Sciatic nerve (tissue), 2 donors: ENCODE measurements at regions not wholly inside any gene's neighbourhood (a gene's known extent, or its start where the extent isn't known, plus 50 kb on each side); places are given as distances from the start of the nearest gene placed in this dataset.

Experiments
- ATAC-seq: fragments of 200-7000 bp; cut with Tn5 transposase; one replicate; pipeline ENCODE4 v1.9.1; 2020; ENCODE audit warnings: mild to moderate bottlenecking, moderate library complexity
- DNase-seq: peaks from one replicate; pipeline ENCODE4 v3.0.0-alpha.2; 2020; ENCODE audit warnings: low spot score
- intact Hi-C: fragments of 100-400 bp; cut with DNase I; formaldehyde crosslinking; loops from one replicate; pipeline ENCODE4 v1.14.2; 2022
- donor health status: DM: no; HTN: no; CAD: no.
- donor health status: DM: no; HTN: no; CAD: no.

DNA sequence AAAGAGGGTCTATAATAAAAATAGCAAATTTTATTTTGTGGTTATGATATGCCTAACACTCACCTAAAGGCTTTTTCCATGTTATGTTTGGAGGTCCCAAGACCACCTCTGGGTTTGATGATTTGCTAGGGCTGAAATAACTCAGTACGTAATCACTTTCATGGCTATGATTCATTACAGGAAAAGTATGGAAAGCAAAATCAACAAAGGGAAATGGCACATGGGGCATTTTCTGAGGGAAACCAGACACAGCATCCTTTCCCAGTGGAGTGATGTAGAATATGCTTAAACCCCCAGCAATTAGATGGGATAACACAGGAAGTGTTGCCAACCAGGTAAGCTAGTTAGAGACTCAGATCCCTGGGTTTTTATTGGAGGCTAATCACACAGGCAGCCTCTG, 701.6 kb upstream of the CBLB start:
- no peak for DNase-seq
- no peak for ATAC-seq
- intact Hi-C loops, result loop anchor here (5.0 kb wide), 1 partner anchor 573 kb away; no protein-coding TSS in a partner anchor

DNA sequence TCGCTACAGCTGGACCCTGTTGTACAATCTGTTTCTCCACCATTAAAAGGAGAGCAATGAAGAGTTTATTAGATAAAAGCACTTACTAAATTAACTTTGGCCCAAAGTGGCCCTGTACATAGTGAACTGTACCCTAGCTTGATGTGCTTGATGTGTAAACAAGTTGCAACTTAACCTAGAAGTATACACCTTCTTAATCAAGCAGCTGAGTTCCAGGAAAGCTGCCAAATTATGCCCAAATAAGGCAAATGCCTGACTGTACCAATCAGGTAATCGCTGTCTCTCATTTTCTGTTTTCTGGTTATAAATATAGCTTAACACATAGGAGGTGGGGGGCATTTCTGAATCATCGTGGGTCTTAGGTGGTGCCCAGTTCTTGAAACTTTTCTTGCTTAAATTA, 704.8 kb upstream of the CBLB start:
- intact Hi-C loops, result loop anchor here (5.0 kb wide), 1 partner anchor 576 kb away; no protein-coding TSS in a partner anchor
- ATAC-seq, result no peak

DNA sequence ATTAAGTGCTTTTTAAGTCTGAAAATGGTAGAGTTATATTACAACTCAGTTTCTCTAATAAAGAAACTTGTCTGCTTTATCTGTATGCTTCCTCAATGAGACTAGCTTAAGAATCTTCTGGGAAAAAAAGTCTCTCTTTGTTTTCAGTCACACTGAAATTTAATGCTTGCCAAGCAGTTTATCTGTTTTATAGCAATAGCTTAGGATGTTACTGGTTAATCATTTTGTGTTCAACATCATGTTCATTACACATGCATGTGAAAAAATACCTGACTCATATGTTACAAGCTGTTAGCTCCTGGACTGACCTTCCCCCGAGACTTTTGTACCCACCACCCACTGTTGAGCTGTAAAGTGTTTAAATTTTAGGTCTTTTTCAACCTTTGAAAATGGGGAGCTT, 706.2 kb upstream of the CBLB start:
- intact Hi-C loops, result no loop called here
- DNase-seq (no peak), ATAC-seq (no peak)

More for the DNA sequence above, 704.8 kb upstream of the CBLB start:
- DNase-seq, result no peak

DNA sequence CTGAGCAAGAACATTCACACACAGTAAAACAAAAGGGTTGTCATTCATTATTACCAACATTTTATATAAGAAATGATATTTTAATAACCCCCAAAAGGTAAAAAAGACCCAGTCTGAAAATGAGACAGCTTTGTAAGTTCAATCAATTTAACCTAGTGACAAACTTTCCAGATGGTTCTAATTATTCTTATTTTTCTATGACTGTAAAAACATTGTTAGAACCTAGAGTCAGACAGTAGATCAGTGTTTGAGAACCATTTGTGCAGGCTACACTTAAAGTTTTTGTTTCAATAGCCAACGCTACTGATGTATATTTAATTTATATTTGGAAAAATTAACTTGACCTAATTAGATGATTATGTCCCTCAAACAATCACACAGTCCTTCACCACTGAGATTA, 708.4 kb upstream of the CBLB start:
- DNase-seq (no peak), ATAC-seq (no peak)
- intact Hi-C loops, result no loop called here

GRCh38 chr3:106578911-106579310, 710.1 kb upstream of the CBLB start:
- ATAC-seq (no peak), DNase-seq (no peak)
- intact Hi-C loops, result no loop called here

GRCh38 chr3:106582151-106582550, 713.3 kb upstream of the CBLB start:
- intact Hi-C loops, result no loop called here
- ATAC-seq (no peak), DNase-seq (no peak)

DNA sequence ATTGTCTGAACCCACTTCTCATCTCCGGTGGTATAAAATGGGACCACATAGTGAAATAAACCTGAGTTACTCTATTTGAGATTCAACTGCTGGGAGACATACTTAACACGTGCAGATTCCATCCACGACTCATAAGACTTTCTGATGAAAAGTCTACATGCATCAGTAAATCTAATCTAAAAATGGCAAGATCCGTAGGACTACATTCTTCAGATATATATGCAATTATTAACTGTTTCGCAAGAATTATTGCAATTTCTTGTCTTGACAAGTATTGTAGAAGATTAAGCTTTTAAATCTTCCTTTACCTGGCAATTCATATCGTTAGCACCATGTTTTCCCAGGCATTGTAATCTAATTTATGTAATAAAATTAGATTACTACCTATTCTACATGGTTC, 718.7 kb upstream of the CBLB start:
- DNase-seq, result no peak
- intact Hi-C loops, result no loop called here
- no peak for ATAC-seq

GRCh38 chr3:106588739-106589138, 719.9 kb upstream of the CBLB start:
- DNase-seq (no peak), ATAC-seq (no peak)
- intact Hi-C loops, result no loop called here

DNA sequence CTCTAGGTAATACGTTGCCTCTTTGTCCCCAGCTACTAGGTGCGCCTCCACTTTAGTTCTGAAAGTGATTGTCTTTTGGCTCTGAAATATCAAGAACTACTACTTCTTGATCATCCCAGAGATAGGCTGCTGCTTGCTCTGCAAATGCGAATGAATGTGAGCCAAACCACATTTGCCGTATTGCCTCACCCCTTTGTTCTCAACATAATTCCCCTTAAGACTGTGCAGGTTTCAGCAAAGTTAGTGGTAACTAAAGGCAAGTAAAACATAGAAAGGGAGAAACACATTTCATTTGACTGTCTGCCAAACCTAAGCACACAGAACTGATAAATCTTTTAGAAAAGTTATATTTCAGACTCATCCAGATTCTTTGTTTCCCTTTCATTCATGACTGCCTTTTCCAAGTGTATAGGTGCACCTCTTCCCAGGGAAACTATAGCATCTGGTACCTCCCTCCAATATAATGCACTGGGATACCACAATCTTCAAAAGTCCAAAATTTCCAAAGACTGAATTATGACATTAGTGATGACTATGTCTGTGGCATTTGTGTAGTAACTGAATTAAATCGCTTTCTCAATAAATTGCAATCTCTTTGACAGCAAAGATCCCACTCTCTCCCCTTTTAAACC, 720.6 kb upstream of the CBLB start:
- peak; percentile 93 for ATAC-seq
- DNase-seq, result no peak

DNA sequence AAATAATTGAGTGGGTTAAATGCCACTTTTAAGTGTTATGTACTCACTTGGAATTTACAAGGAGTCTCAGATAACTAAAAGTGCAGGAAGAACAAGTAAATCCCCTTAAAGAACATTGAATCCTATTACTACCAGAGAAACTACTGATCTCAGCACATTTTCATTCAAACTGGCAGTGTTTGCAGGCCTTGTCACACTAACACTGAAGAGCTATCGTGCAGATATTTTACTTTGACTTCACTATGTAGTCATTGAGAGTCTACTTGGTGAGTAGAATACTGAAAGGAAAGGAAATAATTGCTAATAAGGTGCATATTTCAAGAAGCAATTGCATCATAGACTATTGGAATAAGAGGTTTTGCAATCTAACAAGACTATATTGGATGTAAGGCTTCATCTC, 721.4 kb upstream of the CBLB start:
- DNase-seq (no peak), ATAC-seq (no peak)
- intact Hi-C loops, result no loop called here

More for the DNA sequence above, 720.6 kb upstream of the CBLB start:
- intact Hi-C loops, result no loop called here

DNA sequence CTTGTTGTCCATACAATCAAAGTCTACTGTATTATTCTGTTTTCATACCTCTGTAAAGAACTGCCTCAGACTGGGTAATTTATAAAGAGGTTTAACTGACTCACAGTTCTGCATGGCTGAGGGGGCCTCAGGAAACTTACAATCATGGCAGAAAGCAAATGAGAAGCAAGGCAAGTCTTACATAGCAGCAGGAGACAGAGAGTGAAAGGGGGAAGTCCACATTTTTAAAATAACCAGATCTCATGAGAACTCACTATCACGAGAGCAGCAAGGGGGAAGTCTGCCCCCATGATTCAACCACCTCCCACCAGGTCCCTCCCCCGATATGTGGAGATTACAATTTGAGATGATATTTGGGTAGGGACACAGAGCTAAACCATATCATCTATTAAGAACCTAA, 724.6 kb upstream of the CBLB start:
- intact Hi-C loops, result no loop called here
- no peak for DNase-seq
- no peak for ATAC-seq

DNA sequence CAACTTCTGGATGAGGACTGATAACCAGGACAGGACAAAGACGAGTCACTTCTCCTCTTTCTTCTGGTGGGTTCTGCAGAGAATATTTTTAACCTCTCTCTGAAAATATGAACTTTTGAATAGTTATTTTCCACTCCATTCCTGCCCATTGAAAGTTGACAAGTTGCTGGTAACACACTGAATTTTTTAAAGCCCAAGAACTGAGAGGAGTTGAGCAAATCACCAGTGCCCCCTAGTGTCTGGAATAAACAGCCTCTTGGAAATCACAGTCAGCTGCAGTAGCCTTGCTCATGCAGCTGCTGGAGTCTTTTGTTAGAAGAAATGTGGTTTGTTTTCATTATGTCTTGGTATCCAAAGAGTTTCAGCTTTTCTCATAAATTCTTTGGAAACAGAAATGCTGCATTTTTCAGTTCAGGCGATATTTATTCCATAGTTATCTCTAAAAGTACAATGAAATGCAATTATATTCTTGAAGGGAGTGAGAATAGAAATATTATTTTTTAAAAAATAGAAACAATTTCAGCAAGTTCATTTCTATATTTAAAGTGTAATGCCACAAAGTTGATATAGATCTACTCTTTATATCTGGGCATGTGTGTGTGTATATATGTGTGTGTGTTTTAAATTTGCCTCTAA, 741.0 kb upstream of the CBLB start:
- peak; percentile 65 for DNase-seq
- intact Hi-C loops, result no loop called here
- ATAC-seq, result peak; percentile 95

DNA sequence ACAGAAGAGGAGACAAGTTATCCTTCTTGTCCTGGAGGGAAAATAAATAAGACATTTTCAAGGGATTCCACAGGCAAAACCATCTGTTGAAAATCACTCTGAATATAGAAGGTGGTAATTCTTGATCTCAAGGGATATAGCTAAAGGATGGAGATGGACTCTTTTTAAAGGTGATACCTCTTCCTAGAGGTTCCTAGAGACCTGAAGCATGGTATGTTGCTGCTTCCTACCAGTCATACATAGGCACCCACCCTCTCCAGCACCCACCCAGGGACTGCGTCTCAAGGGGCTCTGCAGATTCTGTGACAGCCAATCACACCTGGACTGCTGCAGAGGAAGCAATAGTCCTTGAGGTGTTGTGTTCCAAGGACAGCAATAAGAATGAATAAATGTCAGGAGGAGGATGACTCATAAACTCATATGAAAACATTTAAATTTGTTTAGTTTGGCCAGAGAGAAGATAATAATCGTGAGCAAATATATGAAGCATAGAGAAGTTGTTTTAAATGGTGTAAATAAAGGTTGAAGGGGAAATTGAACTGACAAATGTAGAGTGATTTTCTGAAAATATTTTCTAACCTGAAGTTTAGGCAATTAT, 741.6 kb upstream of the CBLB start:
- ATAC-seq, result no peak
- DNase-seq, result no peak
- intact Hi-C loops, result no loop called here

DNA sequence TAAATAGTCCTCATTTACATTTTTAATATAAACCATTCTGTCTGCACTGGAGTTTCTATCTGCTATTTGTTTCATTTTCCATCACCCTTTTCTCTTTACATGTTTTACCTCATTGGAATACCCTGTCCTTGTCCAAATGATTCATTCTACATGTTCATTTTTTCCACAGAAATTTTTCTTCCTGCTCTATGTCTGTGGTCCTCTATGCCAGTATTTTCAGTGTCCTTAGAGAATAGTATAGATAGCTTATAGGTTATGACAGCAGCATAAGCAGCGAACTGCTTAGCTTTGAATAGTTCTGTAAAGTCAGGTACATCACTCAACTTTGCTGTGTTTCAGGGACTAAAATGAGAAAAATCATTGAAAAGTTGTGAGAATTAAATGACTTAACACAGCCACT, 742.3 kb upstream of the CBLB start:
- no peak for ATAC-seq
- DNase-seq, result no peak
- intact Hi-C loops, result no loop called here

- ATAC-seq, result no peak
- intact Hi-C loops, result no loop called here
These were observed 743.0 kb upstream of the CBLB start for GRCh38 chr3:106611841-106612240.

DNA sequence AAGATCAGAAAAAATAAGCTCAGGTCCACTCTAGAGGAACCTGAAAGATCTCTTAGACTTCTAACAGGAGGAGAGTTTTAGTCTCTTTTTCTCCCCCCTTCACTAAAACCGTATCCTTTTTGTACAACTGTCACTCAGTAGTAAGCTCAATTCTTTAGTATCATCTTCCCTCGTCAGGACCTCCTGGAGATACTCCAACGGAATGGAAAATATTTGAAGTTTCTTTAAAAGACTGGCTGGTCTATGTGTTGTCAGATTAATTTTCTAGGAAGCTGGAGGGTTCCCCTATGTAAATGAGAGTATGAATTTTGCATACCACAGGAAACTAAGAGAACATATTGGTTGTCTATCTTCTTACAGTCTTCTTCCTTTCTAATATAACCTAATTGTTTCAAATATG, 747.7 kb upstream of the CBLB start:
- intact Hi-C loops, result no loop called here
- ATAC-seq (no peak), DNase-seq (no peak)

More at GRCh38 chr3:106611841-106612240, 743.0 kb upstream of the CBLB start:
- DNase-seq, result no peak

DNA sequence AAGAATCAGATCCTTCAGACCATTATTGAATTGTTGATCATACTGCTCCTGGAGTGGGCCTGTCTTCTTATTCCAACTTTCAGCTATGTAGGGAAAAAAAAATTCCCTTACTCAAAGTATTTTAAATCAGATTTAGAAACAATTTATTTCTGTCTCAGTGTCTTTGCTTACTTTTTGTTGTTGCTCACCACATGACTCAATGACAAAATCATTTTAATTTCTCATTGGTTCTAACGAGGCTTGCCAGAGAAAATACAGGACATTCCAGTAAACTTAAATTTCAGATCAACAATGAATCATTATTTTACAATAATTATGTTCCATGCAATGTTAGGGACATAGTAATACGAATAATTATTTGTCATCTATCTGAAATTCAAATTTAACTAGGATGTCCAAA, 748.5 kb upstream of the CBLB start:
- no peak for ATAC-seq
- DNase-seq, result no peak
- intact Hi-C loops, result no loop called here

DNA sequence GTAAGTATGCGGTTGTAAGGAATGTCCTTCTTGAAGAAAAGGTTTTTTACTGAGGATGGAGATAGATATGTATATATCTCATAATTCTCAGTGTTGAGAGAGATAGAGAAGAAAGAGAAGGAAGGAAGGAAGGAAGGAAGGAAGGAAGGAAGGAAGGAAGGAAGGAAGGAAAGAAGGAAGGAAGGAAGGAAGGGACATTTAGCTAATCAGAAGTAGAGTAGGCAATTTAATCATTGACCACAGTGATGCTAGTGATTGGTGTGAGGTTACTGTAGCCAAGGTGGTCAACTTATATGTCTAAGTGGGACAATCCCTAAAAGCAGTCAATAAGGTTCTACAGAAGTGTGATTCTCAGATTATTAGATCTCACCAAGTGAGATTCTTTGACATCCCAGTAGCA, 751.8 kb upstream of the CBLB start:
- DNase-seq (no peak), ATAC-seq (no peak)
- intact Hi-C loops, result no loop called here

GRCh38 chr3:106624154-106624553, 753.1 kb upstream of the CCDC54 start:
- ATAC-seq (no peak), DNase-seq (no peak)
- intact Hi-C loops, result no loop called here

DNA sequence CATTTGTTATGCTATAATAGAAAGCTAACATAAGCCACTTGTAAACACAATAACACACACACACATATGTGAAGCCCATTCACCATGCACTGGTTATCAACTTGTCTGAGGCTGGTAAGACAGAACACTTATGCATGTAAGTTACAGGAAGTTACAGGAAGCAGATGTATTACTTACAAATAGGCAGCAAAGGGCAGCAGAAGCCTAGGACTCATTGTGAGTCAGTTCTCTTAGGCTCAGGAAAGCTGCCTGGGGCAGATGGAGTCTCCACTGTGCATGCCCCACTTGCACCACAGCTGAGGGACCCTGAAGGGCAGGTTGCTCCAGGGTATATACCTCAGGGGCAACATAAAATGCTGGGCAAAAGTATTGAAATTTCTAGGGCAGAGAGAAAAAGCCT, 748.8 kb upstream of the CCDC54 start:
- DNase-seq, result no peak
- intact Hi-C loops, result no loop called here
- ATAC-seq, result no peak
